ENCODE measurements at regions not wholly inside any gene's neighbourhood (a gene's known extent, or its start where the extent isn't known, plus 50 kb on each side); places are given as distances from the start of the nearest gene placed in this dataset.

- Mint-ChIP-seq H3K27ac (no peak overlapping the region), H3K4me3 (no peak overlapping the region)
- no peak overlapping the region for H2BK12ac ChIP-seq (ENCODE audit: insufficient read length, low read depth, low read length)
These were observed 165.0 kb upstream of the NCKAP5 start for GRCh38 chr2:133732982-133733900.

More at GRCh38 chr2:133732982-133733900, 165.0 kb upstream of the NCKAP5 start:
- Histone ChIP-seq H3K18ac (ENCODE audit: insufficient read length, low read depth, low read length) (no peak overlapping the region), H3K79me2 (ENCODE audit: insufficient read depth, low read length) (no peaks in the 10 kb centered on the region), H2BK5ac (ENCODE audit: insufficient read length, low read length) (no peak overlapping the region), H3K14ac (ENCODE audit: insufficient read depth, low read length) (no peak overlapping the region), H3K27ac (ENCODE audit: insufficient read length, low read depth, low read length) (no peak overlapping the region), H3K56ac (ENCODE audit: insufficient read length, low read depth, low read length) (no peak overlapping the region), H2AK5ac (ENCODE audit: insufficient read length, low read length) (no peak overlapping the region), H3T11ph (ENCODE audit: low read length) (no peak overlapping the region), H3K4me2 (ENCODE audit: insufficient read depth, insufficient read length, low read length) (no peak overlapping the region), H3K23me2 (ENCODE audit: insufficient read length, low read depth, low read length, poor library complexity, severe bottlenecking) (no peaks in the 10 kb centered on the region), H2BK15ac (ENCODE audit: low read depth, low read length) (no peak overlapping the region), H2BK20ac (ENCODE audit: low read depth, low read length, poor library complexity, severe bottlenecking) (no peak overlapping the region), H3K9ac (ENCODE audit: extremely low read depth, insufficient read length, low read length) (no peak overlapping the region), H4K8ac (replicated peaks; ENCODE audit: insufficient read length, low read depth, low read length) (no peak overlapping the region), H3K4me1 (ENCODE audit: insufficient read depth, low read length) (no peaks in the 10 kb centered on the region; the same call in 1 of the 2 replicates), H2BK120ac (ENCODE audit: low read depth, low read length, poor library complexity, severe bottlenecking) (no peak overlapping the region), H4K20me1 (ENCODE audit: control insufficient read depth, insufficient read depth, insufficient read length) (no peaks in the 10 kb centered on the region), H4K5ac (ENCODE audit: insufficient read length, low read depth, low read length) (no peak overlapping the region), H2AFZ (ENCODE audit: low read length) (no peak overlapping the region), H3K4ac (ENCODE audit: low read depth, low read length) (no peak overlapping the region), H4K91ac (ENCODE audit: insufficient read length, low read depth, low read length) (no peak overlapping the region), H3K79me1 (ENCODE audit: insufficient read depth, low read depth, low read length, poor library complexity, severe bottlenecking) (no peaks in the 10 kb centered on the region), H3K9me3 (ENCODE audit: control insufficient read depth, low read depth, low read length) (no peaks in the 10 kb centered on the region), H3K27me3 (ENCODE audit: insufficient read depth, low read length) (no peaks in the 10 kb centered on the region), H3K23ac (ENCODE audit: insufficient read length, low read depth, low read length) (no peak overlapping the region)
- no CpG with 5 or more reads among the region's 6 CpGs for WGBS (ENCODE audit: extremely low coverage, insufficient read length, low lambda C conversion rate)
- Mint-ChIP-seq H3K36me3 (ENCODE audit: insufficient read depth in 1 of 3, low read depth in 3 of 3) (no peaks in the 10 kb centered on the region; a peak in 2 of 7 replicates), H3K27me3 (ENCODE audit: low read depth) (peaks cover 1% of the 10 kb centered on the region; the same call in 1 of the 2 replicates), H3K9me3 (peaks cover 0 to 3% of the 10 kb centered on the region in 2 experiments; a peak in 2 of 5 replicates), H3K4me1 (no peaks in the 10 kb centered on the region)
- TF ChIP-seq CTCF (conservative IDR thresholded peaks at IDR 0.05): no peak
- no peak for DNase-seq
